CD4-positive, alpha-beta T cell treated with Interleukin-17A for 1 hour (primary cell): ENCODE measurements at regions not wholly inside any gene's neighbourhood (a gene's known extent, or its start where the extent isn't known, plus 50 kb on each side); places are given as distances from the start of the nearest gene placed in this dataset.
"Not testable (repeated sequence)": the region's sequence is repeated elsewhere in the genome, so short reads cannot be mapped to it uniquely, and the experiment has no call there.

Experiments used
- DNase-seq: peaks from one replicate; pipeline ENCODE4 v3.0.0-alpha.2; 2020

DNA sequence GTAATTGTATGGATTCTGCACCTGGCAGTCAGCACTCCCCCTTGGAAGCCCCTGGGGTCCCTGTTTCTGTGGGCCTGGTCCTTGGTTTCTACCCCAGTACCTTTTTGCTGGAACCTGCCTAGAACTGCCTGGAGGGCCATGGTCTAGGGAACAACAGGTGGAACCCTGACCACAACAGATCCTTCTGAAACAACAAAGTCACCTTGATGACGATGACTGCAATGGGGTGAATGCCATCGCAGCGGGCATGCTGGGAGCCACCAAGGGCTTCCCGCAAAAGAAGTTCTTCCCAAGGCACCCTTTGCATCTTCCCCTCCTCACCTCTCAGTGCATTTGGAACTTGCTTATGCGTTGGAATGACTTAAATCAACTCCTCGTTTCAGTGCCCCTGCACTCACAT is 129.0 kb upstream of the OR4C13 start:
- not testable (repeated sequence) for DNase-seq

DNA sequence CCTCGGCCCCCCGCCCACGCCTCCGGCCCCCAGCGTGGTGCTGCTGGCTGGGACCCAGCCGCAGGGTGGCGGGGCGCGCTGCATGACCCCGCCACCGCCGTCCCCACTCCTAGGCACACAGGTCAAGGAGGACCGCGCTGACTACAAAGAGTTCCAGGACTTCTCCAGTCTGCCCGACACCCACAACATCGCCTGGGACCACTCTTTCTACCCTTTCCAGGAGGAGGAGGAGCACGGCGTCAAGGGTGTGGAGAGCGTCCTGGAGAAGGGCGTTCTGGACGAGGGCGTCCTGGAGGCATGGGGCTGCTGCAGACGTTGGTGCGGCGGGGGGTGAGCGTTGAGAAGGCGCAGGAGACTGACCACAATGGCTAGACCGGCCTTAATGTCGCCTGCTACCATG is 101.7 kb upstream of the OR4C13 start:
- not testable (repeated sequence) for DNase-seq

GRCh38 chr11:49851511-49851910 is 100.7 kb upstream of the OR4C13 start:
- DNase-seq, result no peak

DNA sequence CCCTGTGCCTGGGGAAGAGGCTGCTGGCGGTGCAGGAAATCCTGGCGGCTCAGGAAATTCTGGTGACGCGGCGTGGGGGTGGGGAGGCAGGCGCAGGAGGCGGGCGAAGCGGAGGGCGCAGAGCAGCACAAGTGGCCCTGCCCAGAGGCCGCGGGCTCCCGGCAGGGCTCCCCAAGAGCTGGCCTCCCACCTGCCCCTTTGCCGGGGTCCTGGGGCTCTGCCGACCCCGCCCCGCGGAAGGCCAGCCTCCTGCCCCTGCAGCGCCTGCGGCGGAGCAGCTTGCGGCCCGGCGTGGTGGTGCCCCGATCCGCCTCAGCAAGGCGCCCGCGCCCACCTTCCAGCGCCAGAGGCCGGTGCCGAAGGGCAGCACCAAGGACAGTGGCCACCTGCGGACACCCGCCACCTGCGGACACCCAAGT is 100.2 kb upstream of the OR4C13 start:
- DNase-seq, result no peak

DNA sequence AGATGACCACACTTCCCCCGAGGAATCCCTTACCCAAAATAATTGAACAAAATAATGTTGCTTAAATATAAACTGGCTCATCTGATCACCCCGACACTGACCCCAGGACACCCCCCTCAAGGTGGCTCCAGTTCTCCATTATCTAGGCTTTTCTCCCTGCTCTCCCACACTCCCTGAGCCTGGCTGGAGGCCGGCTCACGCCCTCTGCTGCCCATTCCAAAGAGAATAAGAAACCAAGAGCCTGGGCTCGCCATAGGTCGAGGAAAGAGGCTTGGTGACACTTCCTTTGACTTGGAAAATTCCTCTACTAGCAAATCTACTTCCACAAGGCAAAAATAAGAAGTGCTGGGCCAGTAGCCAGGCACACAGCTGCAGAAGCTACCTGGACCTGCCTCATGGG is 63.3 kb upstream of the OR4C13 start:
- DNase-seq, result not testable (repeated sequence)

DNA sequence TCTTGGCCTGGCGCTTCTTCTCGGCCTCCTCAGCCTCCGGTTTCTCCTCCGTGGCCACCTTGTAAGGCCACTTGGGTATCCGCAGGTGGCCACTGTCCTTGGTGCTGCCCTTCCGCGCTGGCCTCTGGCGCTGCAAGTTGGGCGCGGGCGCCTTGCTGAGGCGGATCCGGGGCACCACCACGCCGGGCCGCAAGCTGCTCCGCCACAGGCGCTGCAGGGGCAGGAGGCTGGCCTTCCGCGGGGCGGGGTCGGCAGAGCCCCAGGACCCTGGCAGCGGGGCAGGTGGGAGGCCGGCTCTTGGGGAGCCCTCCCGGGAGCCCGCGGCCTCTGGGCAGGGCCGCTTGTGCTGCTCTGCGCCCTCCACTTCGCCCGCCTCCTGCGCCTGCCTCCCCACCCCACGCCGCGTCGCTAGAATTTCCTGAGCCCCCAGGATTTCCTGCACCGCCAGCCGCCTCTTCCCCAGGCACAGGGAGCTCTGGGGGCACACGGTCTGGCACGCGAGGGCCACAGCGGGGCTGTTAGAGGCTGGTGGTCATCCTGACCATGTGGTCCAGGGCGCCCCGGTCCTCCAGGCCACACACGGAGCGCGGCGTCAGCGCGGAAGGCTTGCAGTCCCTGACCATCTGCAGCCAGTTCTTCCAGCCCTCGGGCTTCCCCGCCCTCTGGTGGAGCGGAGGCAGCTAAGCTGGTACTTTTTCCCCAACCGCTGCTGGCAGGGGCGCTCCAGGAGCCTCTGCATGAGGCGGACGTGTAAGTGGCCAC is 60.1 kb upstream of the OR4C13 start:
- not testable (repeated sequence) for DNase-seq

DNA sequence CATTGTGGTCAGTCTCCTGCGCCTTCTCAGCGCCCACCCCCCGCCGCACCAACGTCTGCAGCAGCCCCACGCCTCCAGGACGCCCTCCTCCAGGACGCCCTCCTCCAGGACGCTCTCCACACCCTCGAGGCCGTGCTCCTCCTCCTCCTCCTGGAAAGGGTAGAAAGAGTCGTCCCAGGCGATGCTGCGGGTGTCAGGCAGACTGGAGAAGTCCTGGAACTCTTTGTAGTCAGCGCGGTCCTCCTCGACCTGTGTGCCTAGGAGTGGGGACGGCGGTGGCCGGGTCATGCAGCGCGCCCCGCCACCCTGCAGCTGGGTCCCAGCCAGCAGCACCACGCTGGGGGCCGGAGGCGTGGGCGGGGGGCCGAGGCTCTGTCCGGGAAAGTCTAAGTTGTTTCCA is 58.7 kb upstream of the OR4C13 start:
- DNase-seq, result not testable (repeated sequence)
